Hepatocyte (in vitro differentiated cells): ENCODE measurements at regions not wholly inside any gene's neighbourhood (a gene's known extent, or its start where the extent isn't known, plus 50 kb on each side); places are given as distances from the start of the nearest gene placed in this dataset.

Source experiments
- EZH2 ChIP-seq: fragments of 200-600 bp; sonication (generic); IDR thresholded peaks from 2 replicates; pipeline ENCODE4 v1.6.1; 2016; ENCODE audit warnings: antibody characterized with exemption, mild to moderate bottlenecking, borderline replicate concordance
- EZH2phosphoT487 ChIP-seq: fragments of 200-600 bp; sonication (generic); IDR thresholded peaks from one replicate; pipeline ENCODE4 v1.6.1; 2018; ENCODE audit warnings: antibody characterized with exemption, mild to moderate bottlenecking, low read depth, moderate library complexity; ENCODE audit not compliant: unreplicated experiment, severe bottlenecking
- TF ChIP-seq, protein P1 (sequence below): fragments of 200-600 bp; sonication (generic); IDR thresholded peaks from 2 replicates; pipeline ENCODE4 v1.5.1; 2016; ENCODE audit warnings: antibody characterized with exemption, mild to moderate bottlenecking; ENCODE audit not compliant: poor library complexity

- TF ChIP-seq, protein P1, sequence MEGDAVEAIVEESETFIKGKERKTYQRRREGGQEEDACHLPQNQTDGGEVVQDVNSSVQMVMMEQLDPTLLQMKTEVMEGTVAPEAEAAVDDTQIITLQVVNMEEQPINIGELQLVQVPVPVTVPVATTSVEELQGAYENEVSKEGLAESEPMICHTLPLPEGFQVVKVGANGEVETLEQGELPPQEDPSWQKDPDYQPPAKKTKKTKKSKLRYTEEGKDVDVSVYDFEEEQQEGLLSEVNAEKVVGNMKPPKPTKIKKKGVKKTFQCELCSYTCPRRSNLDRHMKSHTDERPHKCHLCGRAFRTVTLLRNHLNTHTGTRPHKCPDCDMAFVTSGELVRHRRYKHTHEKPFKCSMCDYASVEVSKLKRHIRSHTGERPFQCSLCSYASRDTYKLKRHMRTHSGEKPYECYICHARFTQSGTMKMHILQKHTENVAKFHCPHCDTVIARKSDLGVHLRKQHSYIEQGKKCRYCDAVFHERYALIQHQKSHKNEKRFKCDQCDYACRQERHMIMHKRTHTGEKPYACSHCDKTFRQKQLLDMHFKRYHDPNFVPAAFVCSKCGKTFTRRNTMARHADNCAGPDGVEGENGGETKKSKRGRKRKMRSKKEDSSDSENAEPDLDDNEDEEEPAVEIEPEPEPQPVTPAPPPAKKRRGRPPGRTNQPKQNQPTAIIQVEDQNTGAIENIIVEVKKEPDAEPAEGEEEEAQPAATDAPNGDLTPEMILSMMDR = no peak
- TF ChIP-seq EZH2 (no peak), EZH2phosphoT487 (no peak)
Observed at GRCh38 chr4:189313861-189314513, 626.7 kb upstream of the FRG1 start.
